HG03565 (cell line): ENCODE measurements at regions not wholly inside any gene's neighbourhood (a gene's known extent, or its start where the extent isn't known, plus 50 kb on each side); places are given as distances from the start of the nearest gene placed in this dataset.

Source experiments
- ATAC-seq: cut with Tn5 transposase; IDR thresholded peaks from one replicate; pipeline ENCODE4 v1.9.1; 2021; ENCODE audit warnings: mild to moderate bottlenecking, moderate library complexity; ENCODE audit not compliant: unreplicated experiment

DNA sequence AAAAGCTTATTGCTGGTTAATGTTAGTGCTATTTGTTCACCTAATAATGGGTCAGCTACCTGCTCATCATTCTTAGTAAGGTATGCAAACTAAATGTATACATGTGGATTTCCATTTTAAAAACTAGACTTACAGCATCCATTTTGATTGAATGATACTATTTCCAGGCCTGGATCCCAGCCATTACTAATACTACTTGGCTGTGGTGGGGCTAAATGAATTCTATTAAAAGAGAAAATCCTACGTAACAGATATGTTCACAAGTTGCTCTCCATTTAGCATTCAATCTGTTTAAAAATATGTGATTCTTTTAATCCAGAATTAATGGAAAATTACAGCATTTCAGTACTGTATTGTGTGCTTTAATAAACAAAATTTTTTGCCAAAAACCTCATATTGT, 169.4 kb upstream of the MIR17HG start:
- ATAC-seq: no peak

- no peak for ATAC-seq
Observed at GRCh38 chr13:91181892-91182291, 165.6 kb upstream of the MIR17HG start.

DNA sequence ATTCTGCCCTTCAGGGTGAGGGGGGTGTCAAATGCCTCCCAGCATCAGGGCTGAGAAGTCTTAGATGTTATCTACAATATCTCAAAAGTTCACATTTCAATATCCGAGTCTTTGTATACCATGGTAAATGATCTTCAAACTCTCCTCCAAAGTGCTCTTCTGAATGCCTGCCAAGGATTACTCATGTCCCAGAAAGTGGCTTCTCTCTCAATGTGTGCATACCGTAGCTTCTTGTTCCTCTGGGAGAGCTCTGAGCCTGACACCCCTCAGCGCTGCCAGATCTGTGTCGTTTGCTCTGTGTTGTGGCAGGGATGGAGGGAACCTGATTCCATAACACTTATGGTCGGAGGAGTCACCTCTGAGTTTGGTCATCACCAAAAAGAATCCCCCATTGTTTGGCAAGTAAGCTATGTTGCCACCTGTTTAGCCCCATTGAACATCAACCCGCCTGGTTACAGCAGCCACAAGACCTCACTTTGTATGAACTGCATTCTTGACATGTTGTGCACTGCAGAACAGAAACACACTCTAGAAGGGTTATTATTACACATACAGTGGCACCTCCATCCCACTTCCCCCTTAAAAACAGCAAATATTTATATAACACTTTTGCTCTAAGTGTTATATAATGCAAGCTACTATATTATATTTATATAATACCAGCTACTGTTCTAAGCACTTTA, 163.1 kb upstream of the MIR17HG start:
- ATAC-seq: no peak

- no peak for ATAC-seq
Observed at GRCh38 chr13:91185294-91185863, 162.1 kb upstream of the MIR17HG start.

DNA sequence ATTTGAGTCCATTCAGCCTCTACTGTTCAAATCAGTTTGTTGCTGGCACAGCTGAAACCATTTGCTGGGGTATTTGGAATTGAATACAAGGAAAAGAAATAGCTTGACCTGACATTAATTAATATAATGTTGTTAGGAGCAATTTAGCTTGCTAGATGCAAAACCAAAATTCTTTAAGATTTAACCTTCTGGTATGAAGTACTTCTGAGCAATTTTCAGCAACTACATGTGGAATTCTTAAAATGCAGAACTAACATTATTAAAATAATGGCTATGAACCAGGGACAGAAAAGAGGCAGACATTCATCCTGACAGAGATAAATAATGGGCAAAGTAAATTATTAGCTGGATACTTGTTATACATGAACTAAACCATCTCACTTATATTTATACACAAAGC, 160.0 kb upstream of the MIR17HG start:
- ATAC-seq: no peak

GRCh38 chr13:91189506-91189905, 158.0 kb upstream of the MIR17HG start:
- no peak for ATAC-seq

DNA sequence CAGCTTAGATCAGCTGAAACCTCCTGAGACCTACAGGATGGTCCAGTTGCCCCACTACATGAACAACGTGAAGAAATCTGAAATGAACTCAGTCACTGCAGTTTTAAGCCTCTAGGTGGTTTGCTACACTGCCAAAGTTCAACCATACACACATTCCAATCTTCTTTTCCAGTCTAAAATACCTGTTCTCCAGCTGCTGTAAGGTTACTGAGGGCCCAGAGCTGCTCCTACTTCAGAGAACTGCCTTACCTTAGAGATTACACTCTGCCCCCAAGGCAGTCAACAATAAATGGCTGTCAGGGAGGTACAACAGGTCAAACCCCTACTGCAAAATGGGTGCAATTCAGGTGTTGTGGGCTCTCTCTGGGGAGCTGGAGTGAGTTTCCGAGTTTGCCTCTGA, 154.1 kb upstream of the MIR17HG start:
- ATAC-seq: no peak

DNA sequence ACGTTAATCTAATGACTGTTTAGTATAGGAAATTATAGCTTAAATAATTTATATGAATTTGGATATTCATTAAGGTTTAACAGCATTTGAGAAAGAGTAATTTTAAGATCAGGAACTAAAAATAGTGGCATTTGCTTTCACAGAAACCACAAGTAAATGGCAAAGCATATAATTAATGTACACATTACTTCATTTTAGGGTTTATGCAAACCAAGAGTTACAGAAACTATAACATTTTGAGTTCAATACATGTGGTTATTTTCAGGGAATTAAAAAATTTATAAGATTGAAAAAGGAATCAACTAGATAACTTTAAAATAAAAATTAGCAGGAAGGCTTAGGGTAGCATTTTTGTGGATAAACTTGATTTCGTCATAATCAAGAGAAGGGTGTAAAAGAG, 151.7 kb upstream of the MIR17HG start:
- ATAC-seq: no peak

GRCh38 chr13:91196958-91197357, 150.5 kb upstream of the MIR17HG start:
- ATAC-seq: peak; percentile 61

DNA sequence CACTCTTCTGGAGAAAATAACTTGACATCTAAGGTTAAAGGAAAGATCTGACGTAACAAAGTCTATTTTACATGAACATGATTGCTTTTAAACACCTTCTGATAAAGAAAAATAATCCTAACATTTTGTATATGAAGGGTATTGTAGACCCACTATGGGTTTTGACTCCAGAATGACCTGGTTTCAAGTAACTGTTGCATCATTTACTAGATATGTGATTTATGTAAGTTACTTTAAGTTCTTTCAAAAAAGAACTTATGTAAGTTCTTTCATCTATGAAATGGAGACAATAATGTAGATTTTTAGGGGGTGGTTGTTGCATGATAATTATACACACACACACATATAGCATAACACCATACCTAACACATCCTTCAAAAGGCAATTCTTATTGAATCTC, 147.6 kb upstream of the MIR17HG start:
- ATAC-seq: no peak

GRCh38 chr13:91200486-91200885, 147.0 kb upstream of the MIR17HG start:
- ATAC-seq: no peak

DNA sequence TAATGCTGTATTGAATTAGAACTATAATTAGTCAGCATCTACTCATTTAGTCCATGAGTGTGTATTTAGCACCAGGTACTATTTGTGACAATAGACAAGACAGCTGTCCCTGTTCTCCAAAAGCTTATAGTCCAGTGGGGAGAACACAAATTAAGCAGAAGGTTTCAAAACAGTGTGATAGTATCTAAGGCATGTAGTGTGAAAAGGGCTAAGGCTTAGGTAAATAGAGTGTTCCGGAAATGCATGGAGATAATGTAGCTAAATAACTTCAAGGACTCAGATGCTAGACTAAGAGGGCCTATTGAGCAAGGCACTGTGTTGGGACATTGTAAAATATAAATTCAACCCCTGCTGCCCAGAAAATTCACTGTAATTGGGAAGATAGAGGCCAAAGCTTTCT, 144.1 kb upstream of the MIR17HG start:
- no peak for ATAC-seq

DNA sequence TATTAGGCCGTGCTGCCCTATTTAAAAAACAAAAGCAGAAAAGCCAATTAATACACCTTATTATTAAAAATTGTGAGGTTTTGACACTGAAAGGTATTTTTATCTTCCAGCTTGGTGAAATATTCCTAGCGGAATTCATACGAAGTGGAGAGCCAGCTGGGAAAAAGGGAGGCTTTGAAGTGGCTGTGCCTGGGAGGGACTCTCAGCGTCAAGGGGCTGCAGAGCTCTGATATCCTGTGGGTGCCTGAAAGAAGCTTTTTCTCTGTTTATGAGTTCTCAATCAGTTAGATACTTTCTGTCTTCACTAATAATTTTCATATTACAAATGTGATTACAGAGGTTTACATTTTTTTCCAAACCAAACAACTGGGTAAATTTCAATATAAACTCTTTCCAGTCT, 140.2 kb upstream of the MIR17HG start:
- no peak for ATAC-seq

DNA sequence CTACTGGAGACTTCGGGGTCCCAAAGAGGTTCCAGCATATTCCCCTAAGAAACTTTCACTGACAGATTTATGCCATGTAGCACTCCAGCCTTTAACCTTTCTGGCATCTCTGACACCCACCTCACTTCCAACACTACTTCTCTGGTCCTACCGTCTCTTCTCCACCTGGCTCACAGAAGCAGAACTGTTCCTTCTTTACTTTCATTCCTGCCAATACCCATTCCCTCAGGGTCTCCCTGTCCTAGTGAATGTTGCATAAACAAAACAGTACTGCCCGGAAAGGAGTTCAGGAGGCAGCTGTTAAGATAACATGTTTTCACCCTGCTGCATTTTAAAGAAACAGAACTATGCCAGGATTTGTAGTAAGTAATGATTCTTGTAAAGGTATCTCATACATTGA, 136.0 kb upstream of the MIR17HG start:
- no peak for ATAC-seq

DNA sequence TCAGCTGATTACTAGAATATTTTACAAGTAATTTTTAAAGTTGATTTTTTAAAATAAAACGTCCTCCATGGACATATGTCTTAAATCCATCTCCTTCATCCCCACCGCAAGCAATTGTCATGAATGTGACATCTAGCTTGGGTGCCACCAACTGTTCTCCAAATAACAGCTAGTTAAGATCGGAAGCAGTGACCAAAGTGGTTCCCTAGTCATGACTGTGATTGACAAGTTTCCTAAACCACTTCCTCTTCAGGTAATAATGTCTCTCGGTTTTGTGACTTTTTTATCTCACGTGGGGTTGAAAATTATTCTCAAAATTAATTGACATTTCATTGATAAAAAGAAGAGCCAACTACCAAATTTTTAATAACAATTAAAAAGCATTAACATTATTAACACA, 135.3 kb upstream of the MIR17HG start:
- no peak for ATAC-seq

- ATAC-seq: no peak
Observed at GRCh38 chr13:91214031-91214430, 133.5 kb upstream of the MIR17HG start.

- ATAC-seq: no peak
Observed at GRCh38 chr13:91216928-91217700, 130.4 kb upstream of the MIR17HG start.

- ATAC-seq: no peak
Observed at GRCh38 chr13:91219201-91219600, 128.3 kb upstream of the MIR17HG start.

- ATAC-seq: no peak
Observed at GRCh38 chr13:91220872-91221271, 126.6 kb upstream of the MIR17HG start.

DNA sequence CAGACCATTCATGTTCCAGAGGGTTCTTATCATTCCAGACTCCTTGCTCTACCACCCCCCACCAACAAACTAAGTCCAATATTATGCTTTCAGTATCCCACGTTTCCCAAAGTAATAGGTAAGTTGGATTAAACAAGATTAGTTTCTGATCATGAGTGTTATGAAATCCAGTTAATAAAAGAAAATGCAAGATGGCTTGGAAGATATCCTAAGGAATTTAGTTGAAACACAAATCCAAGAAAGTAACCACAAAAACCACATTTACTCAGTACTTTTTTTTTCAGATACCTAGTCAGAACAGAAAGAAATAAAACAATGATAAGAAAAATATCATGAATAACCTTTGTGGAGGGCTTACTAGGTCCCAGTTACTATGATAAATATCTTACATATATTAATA, 119.4 kb upstream of the MIR17HG start:
- ATAC-seq: no peak

GRCh38 chr13:91228940-91229339, 118.5 kb upstream of the MIR17HG start:
- ATAC-seq: no peak

DNA sequence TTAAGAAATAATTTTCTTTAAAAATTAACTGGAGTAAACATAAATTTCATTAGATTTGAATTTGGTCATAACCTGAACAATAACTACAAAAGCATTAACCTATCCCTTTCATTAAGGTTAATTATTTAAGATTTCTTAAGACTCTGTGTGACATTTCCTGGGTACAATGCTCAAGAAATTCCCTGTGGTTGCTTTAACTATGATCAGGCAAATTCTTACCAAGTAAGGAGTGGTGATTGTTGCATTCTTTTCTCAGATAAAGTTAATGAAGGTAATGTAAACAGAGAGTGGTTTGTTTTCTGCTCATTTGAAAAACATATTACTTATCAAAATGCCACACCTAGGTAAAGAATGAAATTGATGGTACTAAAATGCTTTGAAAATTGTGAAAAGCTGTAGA, 114.8 kb upstream of the MIR17HG start:
- no peak for ATAC-seq
